Activated naive CD8-positive, alpha-beta T cell treated with anti-CD3 and anti-CD28 coated beads, Interleukin-2, amount 10 ng/mL, durations not matched to agents 7 days and 5 days (primary cell): ENCODE measurements at regions not wholly inside any gene's neighbourhood (a gene's known extent, or its start where the extent isn't known, plus 50 kb on each side); places are given as distances from the start of the nearest gene placed in this dataset.
A peak's percentile ranks its signal among the peaks of the same experiment; 100 is the strongest.

ENCODE experiments used
- ATAC-seq: fragments of 150-1000 bp; cut with Tn5 transposase; one replicate; pipeline ENCODE4 v1.10.0; 2021; ENCODE audit warnings: low read depth, moderate library complexity
- POLR2A ChIA-PET: fragments of 350-600 bp; sonication (Branson Sonifier 250); formaldehyde crosslinking; loops from one replicate; lab custom pipeline; 2021; ENCODE audit warnings: antibody characterized with exemption; lab: Charles Lee
- DNase-seq: peaks from one replicate; pipeline ENCODE4 v3.0.0; 2021
- H3K27ac Mint-ChIP-seq: one replicate; pipeline ENCODE4 v1.8.0; 2022; ENCODE audit warnings: mild to moderate bottlenecking, mixed read lengths
- H3K27me3 Mint-ChIP-seq: one replicate; pipeline ENCODE4 v1.8.0; 2022; ENCODE audit warnings: mild to moderate bottlenecking, moderate library complexity, mixed read lengths
- H3K36me3 Mint-ChIP-seq: one replicate; pipeline ENCODE4 v1.8.0; 2021; ENCODE audit warnings: mild to moderate bottlenecking, mixed read lengths
- H3K4me1 Mint-ChIP-seq: one replicate; pipeline ENCODE4 v1.8.0; 2021; ENCODE audit warnings: mixed read lengths
- H3K4me3 Mint-ChIP-seq: one replicate; pipeline ENCODE4 v1.8.0; 2022; ENCODE audit warnings: mild to moderate bottlenecking, moderate library complexity, mixed read lengths
- H3K9me3 Mint-ChIP-seq: one replicate; pipeline ENCODE4 v1.8.0; 2021; ENCODE audit warnings: mixed read lengths

DNA sequence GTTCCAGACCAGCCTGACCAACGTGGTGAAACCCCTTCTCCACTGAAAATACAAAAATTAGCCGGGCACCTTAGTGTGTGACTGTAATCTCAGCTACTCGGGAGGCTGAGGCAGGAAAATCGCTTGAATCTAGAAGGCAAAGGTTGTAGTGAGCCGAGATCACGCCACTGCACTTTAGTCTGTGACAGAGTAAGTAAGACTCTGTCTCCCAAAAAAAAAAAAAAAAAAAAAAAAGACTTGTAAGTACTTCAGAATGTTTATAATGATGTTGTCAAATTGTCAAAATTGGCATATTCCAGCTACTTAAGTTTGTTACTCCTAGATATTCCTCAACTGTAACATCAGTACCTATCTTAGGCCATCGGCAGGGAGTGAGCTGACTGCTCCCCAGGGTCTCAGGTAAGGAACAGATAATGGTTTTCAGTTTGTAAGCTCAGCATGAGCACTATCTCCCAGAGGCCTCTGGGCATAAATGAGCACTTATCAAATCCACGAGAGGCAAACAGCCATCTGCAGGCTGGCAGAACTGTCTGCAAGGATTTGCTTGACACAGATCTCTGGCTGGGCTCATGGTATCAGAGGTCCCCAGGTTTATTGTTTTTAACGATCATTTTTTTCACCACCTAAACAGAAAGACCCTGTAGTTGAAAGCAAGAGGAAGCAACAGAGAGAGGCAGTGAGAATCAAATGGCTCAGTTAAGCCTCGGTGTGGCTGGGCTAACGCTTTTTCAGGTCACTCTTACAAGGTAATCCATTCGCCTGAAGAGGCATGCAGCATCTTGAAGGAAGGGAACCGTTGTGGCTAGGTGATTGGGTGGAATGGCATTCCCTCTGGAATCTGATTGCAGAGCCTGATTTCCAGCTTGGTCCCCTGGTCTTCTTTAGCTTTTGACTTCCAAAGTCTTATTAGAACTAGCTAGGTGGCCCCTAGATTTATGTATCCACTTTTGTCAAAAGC, 115.9 kb downstream of the LY86 start:
- Mint-ChIP-seq H3K36me3 (peaks cover 4% of the 10 kb centered on the region), H3K27ac (no peak overlapping the region), H3K27me3 (peaks cover 31% of the 10 kb centered on the region), H3K4me3 (no peak overlapping the region), H3K9me3 (peaks cover 4% of the 10 kb centered on the region), H3K4me1 (peaks cover 8% of the 10 kb centered on the region)
- ATAC-seq (no peak), DNase-seq (no peak)
- POLR2A ChIA-PET, result no interaction called here

DNA sequence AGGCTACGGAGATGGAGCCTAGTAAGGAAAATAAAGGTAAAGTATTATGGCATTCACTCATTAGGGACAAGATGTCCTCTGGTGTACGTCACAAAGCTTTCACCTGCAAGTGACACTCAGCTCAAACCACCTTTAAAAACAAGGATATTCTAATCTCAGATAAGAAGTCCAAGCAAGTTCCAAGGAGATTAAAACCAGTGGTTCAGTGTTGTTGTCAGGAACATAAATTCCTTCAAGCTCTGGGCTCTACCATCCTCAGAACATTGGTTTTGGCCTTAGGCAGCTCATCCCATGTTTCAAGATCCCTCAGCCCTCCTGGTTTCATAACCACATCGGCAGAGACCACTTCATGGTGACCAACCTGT, 116.5 kb downstream of the LY86 start:
- Mint-ChIP-seq H3K4me3 (no peak overlapping the region), H3K4me1 (peaks cover 8% of the 10 kb centered on the region), H3K36me3 (peaks cover 4% of the 10 kb centered on the region), H3K9me3 (peaks cover 4% of the 10 kb centered on the region), H3K27me3 (peaks cover 27% of the 10 kb centered on the region), H3K27ac (no peak overlapping the region)
- no peak for DNase-seq
- no peak for ATAC-seq
- POLR2A ChIA-PET, result no interaction called here

DNA sequence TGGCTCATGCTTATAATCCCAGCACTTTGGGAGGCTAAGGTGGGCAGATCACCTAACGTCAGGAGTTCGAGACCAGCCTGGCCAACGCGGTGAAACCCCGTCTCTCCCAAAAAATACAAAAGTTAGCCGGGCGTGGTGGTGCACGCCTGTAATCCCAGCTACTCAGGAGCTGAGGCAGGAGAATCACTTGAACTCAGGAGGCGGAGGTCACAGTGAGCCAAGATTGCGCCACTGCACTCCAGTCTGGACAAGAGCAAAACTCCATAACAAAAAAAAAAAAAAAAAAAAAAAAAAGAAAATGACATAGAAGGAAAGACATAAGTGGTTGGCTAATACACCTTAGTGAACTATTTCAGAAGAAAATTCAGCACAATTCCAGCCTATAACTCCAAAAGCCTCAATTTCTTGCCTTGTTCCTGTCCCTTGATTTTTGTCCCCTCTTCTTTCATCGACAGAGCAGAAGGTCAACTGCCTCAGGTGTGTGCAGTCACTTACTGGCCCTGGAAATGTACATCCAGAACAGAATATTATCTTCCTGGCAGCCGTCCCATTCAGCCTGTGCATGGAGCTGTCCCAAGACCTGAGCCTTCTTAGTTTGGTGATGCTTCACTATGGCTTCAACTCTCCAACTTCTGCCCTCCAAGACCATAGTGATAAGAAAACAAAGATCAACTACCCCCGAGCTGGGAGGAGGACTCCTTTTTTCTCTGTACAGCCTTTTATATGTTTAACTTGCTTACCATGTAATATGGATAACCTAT, 117.6 kb downstream of the LY86 start:
- Mint-ChIP-seq H3K4me1 (peaks cover 16% of the 10 kb centered on the region), H3K36me3 (peaks cover 11% of the 10 kb centered on the region), H3K4me3 (no peak overlapping the region), H3K9me3 (peaks cover 4% of the 10 kb centered on the region), H3K27me3 (peaks cover 21% of the 10 kb centered on the region), H3K27ac (no peak overlapping the region)
- POLR2A ChIA-PET, result no interaction called here
- DNase-seq (no peak), ATAC-seq (no peak)

GRCh38 chr6:6707143-6707542, 118.6 kb downstream of the LY86 start:
- H3K27ac Mint-ChIP-seq, result no peak overlapping the region
- DNase-seq, result no peak
- ATAC-seq, result no peak
- H3K4me3 Mint-ChIP-seq, result no peak overlapping the region
- peaks cover 11% of the 10 kb centered on the region for H3K36me3 Mint-ChIP-seq
- H3K9me3 Mint-ChIP-seq, result peaks cover 4% of the 10 kb centered on the region
- H3K27me3 Mint-ChIP-seq, result peaks cover 14% of the 10 kb centered on the region
- POLR2A ChIA-PET, result no interaction called here
- peaks cover 24% of the 10 kb centered on the region for H3K4me1 Mint-ChIP-seq

DNA sequence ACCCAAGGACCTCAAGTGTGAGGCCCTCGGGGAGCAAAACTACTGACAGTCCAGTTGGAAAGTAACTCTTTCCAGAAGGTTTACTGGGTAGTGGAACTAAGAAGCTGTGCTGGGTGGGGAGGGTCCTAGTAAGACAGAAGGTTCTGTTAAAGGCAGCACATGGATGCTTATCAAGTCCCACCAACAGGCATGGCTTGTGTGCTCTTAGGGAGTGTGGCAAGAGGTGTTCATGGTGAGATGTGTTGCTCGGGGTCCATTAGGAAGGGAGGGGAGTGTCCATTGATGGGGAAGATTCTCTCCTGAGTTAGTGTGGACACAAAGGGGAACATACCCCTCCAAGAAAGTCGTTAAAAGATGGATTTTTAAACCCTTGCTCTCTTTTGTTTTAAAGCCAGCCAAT, 120.6 kb downstream of the LY86 start:
- peaks cover 14% of the 10 kb centered on the region for H3K27me3 Mint-ChIP-seq
- H3K4me1 Mint-ChIP-seq, result peaks cover 34% of the 10 kb centered on the region
- no peak overlapping the region for H3K4me3 Mint-ChIP-seq
- no peak for DNase-seq
- peaks cover 4% of the 10 kb centered on the region for H3K9me3 Mint-ChIP-seq
- ATAC-seq, result no peak
- POLR2A ChIA-PET, result no interaction called here
- H3K36me3 Mint-ChIP-seq, result peaks cover 11% of the 10 kb centered on the region
- no peak overlapping the region for H3K27ac Mint-ChIP-seq

GRCh38 chr6:6711031-6711785, 122.7 kb downstream of the LY86 start:
- ATAC-seq, result no peak
- POLR2A ChIA-PET, result no interaction called here
- peaks cover 11% of the 10 kb centered on the region for H3K36me3 Mint-ChIP-seq
- peaks cover 4% of the 10 kb centered on the region for H3K9me3 Mint-ChIP-seq
- peaks cover 36% of the 10 kb centered on the region for H3K4me1 Mint-ChIP-seq
- no peak for DNase-seq
- peak overlapping the region; percentile 88 for H3K27ac Mint-ChIP-seq
- peak overlapping the region; percentile 78 for H3K4me3 Mint-ChIP-seq
- H3K27me3 Mint-ChIP-seq, result peaks cover 14% of the 10 kb centered on the region

DNA sequence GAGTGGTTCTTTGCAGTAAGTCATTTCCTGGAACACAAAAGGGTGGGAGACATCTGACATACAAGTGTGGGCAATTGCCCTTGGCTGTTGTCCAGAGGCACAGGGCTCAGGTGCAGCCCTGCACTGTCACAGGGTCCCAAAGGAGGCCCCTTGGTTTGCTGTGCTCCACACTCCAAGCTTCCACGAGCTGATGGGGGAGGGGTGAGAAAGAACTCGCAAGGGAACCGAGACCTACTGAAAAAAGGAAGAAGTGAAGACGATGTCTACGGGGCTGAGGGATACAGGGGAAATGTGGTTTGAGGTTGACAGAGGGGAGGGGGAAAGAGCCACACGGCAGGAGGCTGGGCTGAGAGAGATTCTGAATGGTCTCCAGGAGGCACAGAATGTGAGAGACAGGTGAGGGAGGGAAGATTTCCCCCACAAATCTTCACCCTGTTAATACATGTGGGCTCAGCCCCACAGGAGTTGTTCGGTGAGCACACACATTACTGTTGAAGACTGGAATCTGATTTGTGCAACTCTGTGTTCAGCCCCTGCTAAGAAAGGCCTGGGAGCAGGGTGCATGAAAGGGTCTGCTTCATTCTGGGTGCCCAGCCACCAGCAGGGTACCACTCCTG, 123.4 kb downstream of the LY86 start:
- H3K9me3 Mint-ChIP-seq, result peaks cover 4% of the 10 kb centered on the region
- peaks cover 11% of the 10 kb centered on the region for H3K36me3 Mint-ChIP-seq
- H3K4me3 Mint-ChIP-seq, result peak overlapping the region; percentile 78
- POLR2A ChIA-PET, result interaction anchor here (1.0 to 1.7 kb wide), 2 partner anchors 11 to 35 kb away, joined by 3 to 4 read pairs; no protein-coding TSS in a partner anchor
- peaks cover 9% of the 10 kb centered on the region for H3K27me3 Mint-ChIP-seq
- peak; percentile 65 for DNase-seq
- H3K4me1 Mint-ChIP-seq, result peaks cover 40% of the 10 kb centered on the region
- peak overlapping the region; percentile 88 for H3K27ac Mint-ChIP-seq
- peak; percentile 80 for ATAC-seq

- peak; percentile 44 for DNase-seq
- POLR2A ChIA-PET, result interaction anchor here (1.0 to 1.7 kb wide), 2 partner anchors 11 to 36 kb away, joined by 3 to 4 read pairs; no protein-coding TSS in a partner anchor
- Mint-ChIP-seq H3K9me3 (peaks cover 4% of the 10 kb centered on the region), H3K4me1 (peaks cover 42% of the 10 kb centered on the region), H3K27me3 (peaks cover 3% of the 10 kb centered on the region), H3K27ac (peak overlapping the region; percentile 88), H3K36me3 (peaks cover 11% of the 10 kb centered on the region), H3K4me3 (peak overlapping the region; percentile 78)
- peak; percentile 25 for ATAC-seq
These were observed 124.2 kb downstream of the LY86 start for GRCh38 chr6:6712449-6713403.

GRCh38 chr6:6713657-6714056, 125.1 kb downstream of the LY86 start:
- Mint-ChIP-seq H3K36me3 (peaks cover 9% of the 10 kb centered on the region), H3K27ac (no peak overlapping the region), H3K9me3 (peaks cover 2% of the 10 kb centered on the region), H3K4me3 (no peak overlapping the region), H3K4me1 (peaks cover 49% of the 10 kb centered on the region), H3K27me3 (no peaks in the 10 kb centered on the region)
- DNase-seq, result no peak
- POLR2A ChIA-PET, result no interaction called here
- ATAC-seq, result no peak

DNA sequence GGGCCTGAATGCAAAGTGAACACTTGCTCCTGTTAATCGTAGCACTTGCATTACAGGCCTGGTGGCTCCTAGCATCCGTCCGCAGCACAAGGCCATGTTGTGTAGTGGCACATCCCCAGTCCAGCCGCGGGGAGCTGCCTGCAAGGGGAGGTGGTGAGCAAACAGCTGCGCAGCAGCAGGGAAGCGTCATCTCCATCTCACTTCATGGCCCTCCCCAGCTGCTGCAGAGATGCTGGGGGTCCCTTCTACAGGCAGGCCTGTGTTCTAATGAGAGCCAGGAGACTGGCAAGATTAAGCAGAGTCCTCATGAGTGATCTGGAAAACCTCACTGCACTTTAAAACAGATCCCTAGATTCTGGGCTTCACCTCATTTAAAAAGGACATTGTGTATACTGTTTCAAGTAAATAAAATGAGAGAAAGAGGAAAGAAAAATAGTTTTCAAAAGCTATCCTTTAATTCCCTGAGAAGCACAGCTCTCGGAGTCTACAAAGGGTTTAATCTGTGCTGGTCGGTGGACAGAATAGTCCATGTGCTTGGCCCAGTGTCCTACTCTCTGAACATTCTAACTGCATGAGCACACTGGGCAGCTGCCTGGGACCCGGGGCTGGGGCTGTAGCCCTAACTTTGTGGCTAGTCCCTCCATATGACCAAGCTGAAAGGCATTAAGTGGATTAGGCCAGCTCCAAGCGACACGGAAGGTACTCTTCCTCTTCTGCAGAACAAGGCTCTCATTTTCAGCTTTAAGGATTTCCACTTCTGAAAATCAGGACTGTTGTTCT, 125.8 kb downstream of the LY86 start:
- Mint-ChIP-seq H3K27me3 (no peaks in the 10 kb centered on the region), H3K9me3 (no peaks in the 10 kb centered on the region), H3K4me1 (peaks cover 49% of the 10 kb centered on the region), H3K4me3 (no peak overlapping the region), H3K36me3 (peaks cover 8% of the 10 kb centered on the region), H3K27ac (no peak overlapping the region)
- no peak for ATAC-seq
- POLR2A ChIA-PET, result no interaction called here
- no peak for DNase-seq

GRCh38 chr6:6714953-6715352, 126.4 kb downstream of the LY86 start:
- Mint-ChIP-seq H3K4me1 (peaks cover 49% of the 10 kb centered on the region), H3K36me3 (peaks cover 8% of the 10 kb centered on the region), H3K9me3 (no peaks in the 10 kb centered on the region), H3K27me3 (peaks cover under 1% of the 10 kb centered on the region), H3K4me3 (no peak overlapping the region), H3K27ac (no peak overlapping the region)
- ATAC-seq (no peak), DNase-seq (no peak)
- POLR2A ChIA-PET, result no interaction called here
